ENCODE measurements at regions not wholly inside any gene's neighbourhood (a gene's known extent, or its start where the extent isn't known, plus 50 kb on each side); places are given as distances from the start of the nearest gene placed in this dataset.
"Not testable (repeated sequence)": the region's sequence is repeated elsewhere in the genome, so short reads cannot be mapped to it uniquely, and the experiment has no call there.

DNA sequence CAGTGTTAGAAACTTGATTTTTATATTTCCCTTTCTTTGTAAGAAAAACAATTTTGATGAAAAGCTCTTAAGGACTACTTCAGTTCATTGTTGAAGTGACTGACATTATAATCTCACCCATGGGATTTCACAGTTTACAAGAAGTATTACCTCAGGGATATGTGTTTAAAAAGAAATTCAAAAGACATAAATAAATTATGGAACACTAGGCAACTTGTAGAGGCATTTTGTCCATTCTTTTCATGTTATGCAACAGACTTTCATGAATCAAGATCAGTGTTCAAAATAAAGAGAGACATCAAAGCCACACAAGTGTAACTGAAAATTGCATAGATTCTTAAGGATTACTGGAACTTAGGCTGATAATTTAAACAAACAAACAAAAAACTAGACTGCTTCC is 196.8 kb upstream of the AGTR1 start:
- DNase-seq (ENCODE audit: low read depth): peak; percentile 3

GRCh38 chr3:148510116-148510515 is 187.6 kb upstream of the AGTR1 start:
- no peak for DNase-seq (ENCODE audit: low read depth)

DNA sequence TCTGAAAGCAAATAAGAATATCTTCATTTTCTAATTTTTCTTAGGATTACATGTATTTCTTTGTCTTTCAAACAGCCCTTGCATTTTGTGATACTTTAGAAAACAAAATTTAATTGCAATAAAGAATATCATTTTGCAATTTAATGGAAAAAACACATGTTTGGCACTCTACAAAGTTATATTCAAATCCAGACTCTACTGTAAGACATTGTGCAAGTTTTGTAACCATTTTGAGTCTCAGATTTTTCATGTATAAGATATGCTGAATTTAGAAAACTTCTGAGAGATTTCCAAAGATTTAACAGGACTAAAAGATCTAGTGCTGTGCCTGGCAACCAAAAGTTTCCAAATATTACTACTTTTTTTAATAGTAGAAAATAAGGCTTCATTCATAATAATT is 187.1 kb upstream of the AGTR1 start:
- DNase-seq (ENCODE audit: low read depth): peak; percentile 39

GRCh38 chr3:148512648-148513047 is 185.1 kb upstream of the AGTR1 start:
- DNase-seq (ENCODE audit: low read depth): no peak

GRCh38 chr3:148513096-148513543 is 184.6 kb upstream of the AGTR1 start:
- DNase-seq (ENCODE audit: low read depth): peak; percentile 19

DNA sequence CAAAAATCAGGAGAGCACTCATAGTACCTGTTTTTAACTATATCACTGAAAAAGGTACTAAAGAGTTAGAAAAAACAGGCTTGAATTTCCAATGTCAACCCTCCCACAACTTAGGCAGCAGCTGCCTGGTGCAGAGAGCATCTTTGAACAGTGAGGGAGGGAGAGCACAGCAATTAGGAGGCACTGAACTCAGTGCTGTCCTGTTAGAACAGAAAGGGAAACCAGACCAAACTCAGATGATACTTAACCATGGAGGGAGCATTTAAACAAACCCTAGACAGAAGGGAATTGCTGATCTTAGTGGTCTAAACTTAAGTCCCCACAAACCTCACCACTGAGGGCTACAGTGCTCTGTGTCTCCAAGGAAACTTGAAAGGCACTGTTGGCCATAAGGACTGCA is 179.2 kb upstream of the AGTR1 start:
- no peak for DNase-seq (ENCODE audit: low read depth)

DNA sequence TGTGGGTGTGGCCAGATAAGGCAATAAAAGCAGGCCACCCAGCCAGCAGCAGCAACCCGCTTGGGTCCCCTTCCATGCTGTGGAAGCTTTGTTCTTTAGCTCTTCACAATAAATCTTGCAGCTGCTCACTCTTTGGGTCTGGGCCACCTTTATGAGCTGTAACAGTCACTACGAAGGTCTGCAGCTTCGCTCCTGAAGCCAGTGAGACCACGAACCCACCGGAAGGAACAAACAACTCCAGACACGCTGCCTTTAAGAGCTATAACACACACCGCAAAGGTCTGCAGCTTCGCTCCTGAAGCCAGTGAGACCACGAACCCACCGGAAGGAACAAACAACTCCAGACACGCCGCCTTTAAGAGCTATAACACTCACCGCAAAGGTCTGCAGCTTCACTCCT is 172.1 kb upstream of the AGTR1 start:
- DNase-seq (ENCODE audit: low read depth): not testable (repeated sequence)

- DNase-seq (ENCODE audit: low read depth): peak; percentile 25
Observed at GRCh38 chr3:148528024-148528423, 169.7 kb upstream of the AGTR1 start.

GRCh38 chr3:148531836-148532235 is 165.9 kb upstream of the AGTR1 start:
- DNase-seq (ENCODE audit: low read depth): no peak

- DNase-seq (ENCODE audit: low read depth): no peak
Observed at GRCh38 chr3:148532326-148532725, 165.4 kb upstream of the AGTR1 start.

DNA sequence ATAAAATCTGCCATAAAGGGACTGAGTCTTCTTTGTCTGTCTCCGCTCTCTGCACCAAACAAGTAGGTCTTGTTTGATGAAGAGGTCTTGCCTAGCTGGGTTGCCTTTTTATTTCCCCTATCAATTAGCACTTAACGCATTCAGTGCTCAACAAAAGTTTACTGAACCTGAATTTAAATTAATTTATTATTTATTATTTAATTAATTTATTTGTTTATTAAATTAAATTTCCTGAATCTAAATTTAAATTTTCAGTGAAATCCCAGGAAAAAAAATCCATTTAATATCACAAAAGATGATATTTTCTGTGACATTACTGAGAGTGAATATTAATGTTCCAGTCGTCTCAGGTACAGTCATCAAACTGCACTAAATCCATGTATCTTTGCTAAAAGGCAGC is 164.9 kb upstream of the AGTR1 start:
- no peak for DNase-seq (ENCODE audit: low read depth)

DNA sequence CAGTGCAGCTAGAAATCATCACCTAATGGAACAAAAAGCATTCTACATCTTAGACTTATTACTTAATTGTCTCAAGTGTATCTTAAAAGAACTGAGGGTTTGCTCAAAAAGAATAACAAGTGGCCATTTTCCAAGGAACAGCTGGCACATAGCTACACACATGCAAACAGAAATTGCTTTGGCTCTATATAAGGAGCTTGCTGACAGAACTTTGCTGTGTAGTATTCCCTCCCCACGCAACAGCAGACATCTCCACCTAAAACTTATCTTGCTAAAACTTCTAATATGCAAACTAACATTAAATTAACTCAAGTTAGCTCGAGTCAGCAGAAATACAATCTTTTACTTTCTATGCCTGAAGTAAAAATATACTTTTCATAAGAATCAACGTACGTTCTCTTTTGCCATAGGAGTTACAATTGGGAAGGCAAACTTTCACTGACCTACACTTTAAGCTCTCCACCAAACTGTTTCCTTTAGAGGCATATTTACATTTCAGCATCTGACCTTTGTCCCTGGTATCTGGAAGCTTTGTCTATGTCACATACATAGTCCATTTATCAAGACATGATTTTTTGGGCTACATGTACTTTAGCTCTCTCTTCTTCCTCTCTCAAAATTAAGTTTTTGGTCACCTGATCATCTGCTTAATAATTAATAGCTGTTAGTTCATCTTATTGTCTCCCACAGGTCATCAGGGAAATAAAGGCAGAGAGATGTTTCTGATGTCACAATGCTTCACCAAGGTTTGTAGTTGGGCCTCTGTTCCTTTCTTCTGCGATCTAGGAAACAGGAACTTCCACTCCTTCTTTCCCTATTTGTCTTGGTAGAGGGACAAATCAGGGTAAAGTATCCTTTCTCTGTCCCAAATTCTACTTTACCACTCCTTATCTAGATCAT is 163.4 kb upstream of the AGTR1 start:
- DNase-seq (ENCODE audit: low read depth): no peak

DNA sequence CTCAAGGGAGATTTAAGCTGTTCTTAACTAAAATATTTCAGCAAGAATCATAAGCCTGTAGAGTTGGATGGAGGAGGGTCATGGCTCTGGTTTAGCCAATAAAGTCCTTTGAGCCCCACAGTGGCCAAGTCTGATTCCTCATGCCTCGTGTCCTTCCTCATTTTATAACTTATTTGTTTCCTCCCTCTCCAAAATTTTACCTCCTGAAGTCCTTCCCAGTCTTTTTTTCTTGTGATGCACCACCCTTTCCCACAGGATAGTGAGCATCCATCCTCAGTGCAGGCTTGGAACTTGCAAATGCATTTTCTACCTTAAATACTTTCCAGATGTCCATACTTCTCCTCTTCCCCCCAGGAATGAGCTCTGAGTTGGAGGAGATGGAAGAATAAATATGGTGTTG is 162.7 kb upstream of the AGTR1 start:
- no peak for DNase-seq (ENCODE audit: low read depth)

DNA sequence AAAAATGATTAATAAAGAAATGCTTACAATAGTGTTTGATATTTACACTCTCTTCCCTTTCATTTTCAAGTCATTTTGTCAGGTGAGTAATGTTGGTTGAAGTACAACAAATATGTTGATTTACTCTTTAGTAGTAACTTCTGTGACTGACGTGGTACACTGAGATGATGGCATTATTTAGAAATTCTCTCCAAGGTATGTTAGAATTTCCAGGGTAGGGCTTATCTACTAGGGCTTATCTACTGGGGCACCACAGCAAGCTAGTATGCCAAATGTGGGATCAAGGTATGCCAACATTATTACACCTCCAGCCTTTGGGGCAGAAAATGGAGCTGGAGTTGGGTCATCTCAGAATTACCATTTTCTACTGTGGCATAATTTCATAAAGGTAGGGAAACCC is 157.4 kb upstream of the AGTR1 start:
- no peak for DNase-seq (ENCODE audit: low read depth)

GRCh38 chr3:148540851-148541250 is 156.9 kb upstream of the AGTR1 start:
- no peak for DNase-seq (ENCODE audit: low read depth)

DNA sequence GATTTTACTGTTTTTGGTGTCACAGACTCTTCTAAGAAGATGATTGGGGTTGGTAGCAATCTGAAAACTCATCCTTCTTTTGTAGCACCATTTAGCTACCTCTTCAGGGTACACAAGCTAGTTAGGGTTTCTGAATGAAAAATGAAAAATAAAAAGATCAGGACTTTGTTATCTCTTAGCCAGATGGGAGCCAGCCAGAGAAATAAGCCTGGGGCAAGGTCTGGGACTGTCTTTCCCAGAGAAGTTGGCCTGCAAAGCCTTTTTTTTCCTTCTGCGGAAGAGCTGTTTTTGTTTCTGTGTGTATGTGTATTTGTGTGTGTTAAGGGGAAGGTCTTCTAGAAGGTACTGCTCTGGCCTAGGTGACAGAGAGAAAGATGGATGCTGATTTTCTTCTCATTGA is 150.7 kb upstream of the AGTR1 start:
- no peak for DNase-seq (ENCODE audit: low read depth)

- DNase-seq (ENCODE audit: low read depth): peak; percentile 36
Observed at GRCh38 chr3:148551767-148552260, 145.9 kb upstream of the AGTR1 start.

DNA sequence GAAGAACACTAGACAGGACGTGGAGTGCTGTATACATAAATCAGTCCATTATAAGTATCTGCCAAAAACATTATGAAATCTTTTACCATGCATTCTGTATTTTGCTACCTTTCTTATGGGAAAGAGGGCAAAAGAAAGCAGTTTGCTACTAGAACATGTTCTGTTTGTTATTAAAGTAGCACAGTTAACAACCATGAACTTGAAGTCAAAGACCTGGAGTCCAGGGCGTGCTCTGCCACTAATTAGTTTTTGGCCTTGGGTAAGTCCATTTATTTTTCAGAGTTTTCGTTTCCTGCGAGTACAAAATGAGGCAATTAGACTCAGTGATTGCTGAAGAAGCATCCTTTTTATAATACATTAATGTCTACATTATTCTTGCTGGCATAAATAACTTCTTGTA is 143.3 kb upstream of the AGTR1 start:
- DNase-seq (ENCODE audit: low read depth): no peak

GRCh38 chr3:148556664-148557063 is 141.0 kb upstream of the AGTR1 start:
- DNase-seq (ENCODE audit: low read depth): no peak

DNA sequence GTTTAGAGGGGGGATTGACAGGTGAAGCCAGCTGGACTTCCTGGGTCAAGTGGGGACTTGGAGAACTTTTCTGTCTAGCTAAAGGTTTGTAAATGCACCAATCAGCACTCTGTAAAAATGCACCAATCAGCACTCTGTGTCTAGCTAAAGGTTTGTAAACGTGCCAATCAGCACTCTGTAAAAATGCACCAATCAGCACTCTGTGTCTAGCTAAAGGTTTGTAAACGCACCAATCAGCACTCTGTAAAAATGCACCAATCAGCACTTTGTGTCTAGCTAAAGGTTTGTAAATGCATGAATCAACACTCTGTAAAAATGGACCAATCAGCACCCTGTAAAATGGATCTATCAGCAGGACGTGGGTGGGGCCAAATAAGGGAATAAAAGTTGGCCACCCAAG is 120.1 kb upstream of the AGTR1 start:
- not testable (repeated sequence) for DNase-seq (ENCODE audit: low read depth)

DNA sequence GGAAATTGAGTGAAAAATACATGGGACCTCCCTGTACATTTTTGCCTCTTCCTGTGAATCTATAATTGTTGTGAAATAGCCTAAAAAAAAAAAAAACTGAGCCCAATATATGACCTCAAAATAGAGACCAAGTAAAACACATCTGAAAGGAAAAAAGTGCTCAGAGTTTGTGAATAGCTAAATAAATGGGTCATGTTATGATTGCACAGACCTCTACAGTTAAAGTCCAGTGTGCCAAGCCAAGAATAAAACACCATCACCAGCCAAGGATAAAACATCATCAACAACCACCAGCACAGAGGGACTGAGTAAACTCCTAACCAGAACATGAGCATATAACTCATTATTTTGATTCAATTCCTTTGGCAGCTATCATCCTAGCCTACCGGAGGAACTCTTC is 115.6 kb upstream of the AGTR1 start:
- DNase-seq (ENCODE audit: low read depth): peak; percentile 91

GRCh38 chr3:148583793-148584192 is 113.9 kb upstream of the AGTR1 start:
- no peak for DNase-seq (ENCODE audit: low read depth)

DNA sequence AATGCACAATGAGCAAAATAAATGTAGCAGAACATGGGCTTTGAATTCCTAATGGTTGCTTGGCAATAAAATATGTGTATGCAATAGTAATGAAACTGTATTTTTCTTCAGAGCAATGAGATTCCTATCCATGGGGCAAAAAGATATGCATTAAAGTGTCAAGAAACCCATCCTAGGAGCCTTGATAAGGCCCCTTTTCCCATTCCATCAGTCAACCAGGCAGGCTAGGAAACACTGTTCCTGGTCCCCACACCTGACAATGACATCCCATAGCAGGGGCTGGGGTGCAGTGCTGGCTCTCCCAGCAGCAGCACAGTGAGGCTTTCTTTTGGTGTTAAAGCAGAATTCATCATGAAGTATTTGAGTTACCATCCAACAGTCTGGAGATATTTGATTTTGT is 113.3 kb upstream of the AGTR1 start:
- no peak for DNase-seq (ENCODE audit: low read depth)

All from fibroblast of gingiva (primary cell).